ENCODE measurements at regions not wholly inside any gene's neighbourhood (a gene's known extent, or its start where the extent isn't known, plus 50 kb on each side); places are given as distances from the start of the nearest gene placed in this dataset.

DNA sequence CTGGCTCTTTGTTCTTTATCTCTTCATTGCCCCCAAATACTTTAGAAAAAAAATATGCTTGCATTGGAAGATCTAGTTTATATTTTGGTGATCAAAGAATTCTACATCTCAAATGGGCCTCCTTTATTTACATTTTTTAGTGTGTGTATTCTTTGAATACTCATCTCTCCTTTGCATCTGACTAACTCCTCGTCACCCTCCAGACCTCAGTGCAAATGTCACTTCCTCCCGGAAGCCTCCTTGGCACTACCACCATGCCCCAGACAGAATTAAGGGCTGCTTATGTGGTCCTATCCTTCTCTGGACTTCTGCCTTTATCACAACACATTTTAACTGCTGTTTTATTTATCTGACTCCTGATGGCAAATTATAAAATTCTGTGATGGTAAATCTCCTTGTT lies 52.0 kb upstream of the PPP1R3C start:
- TF ChIP-seq, protein P1, sequence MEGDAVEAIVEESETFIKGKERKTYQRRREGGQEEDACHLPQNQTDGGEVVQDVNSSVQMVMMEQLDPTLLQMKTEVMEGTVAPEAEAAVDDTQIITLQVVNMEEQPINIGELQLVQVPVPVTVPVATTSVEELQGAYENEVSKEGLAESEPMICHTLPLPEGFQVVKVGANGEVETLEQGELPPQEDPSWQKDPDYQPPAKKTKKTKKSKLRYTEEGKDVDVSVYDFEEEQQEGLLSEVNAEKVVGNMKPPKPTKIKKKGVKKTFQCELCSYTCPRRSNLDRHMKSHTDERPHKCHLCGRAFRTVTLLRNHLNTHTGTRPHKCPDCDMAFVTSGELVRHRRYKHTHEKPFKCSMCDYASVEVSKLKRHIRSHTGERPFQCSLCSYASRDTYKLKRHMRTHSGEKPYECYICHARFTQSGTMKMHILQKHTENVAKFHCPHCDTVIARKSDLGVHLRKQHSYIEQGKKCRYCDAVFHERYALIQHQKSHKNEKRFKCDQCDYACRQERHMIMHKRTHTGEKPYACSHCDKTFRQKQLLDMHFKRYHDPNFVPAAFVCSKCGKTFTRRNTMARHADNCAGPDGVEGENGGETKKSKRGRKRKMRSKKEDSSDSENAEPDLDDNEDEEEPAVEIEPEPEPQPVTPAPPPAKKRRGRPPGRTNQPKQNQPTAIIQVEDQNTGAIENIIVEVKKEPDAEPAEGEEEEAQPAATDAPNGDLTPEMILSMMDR (IDR thresholded peaks at IDR 0.05), result no peak
- TF ChIP-seq SP1 (CRISPR knock-in tag; conservative IDR thresholded peaks at IDR 0.05) (no peak), NR1H2 (CRISPR knock-in tag; IDR thresholded peaks at IDR 0.05) (no peak), JUN (CRISPR knock-in tag; IDR thresholded peaks at IDR 0.05) (no peak), MLX (CRISPR knock-in tag; IDR thresholded peaks at IDR 0.05) (no peak), NFE2L1 (CRISPR knock-in tag; IDR thresholded peaks at IDR 0.05) (no peak), FOXJ3 (CRISPR knock-in tag; IDR thresholded peaks at IDR 0.05; ENCODE audit: borderline replicate concordance) (no peak), ZNF423 (CRISPR knock-in tag; IDR thresholded peaks at IDR 0.05) (no peak), TCF7 (CRISPR knock-in tag; IDR thresholded peaks at IDR 0.05; ENCODE audit: low read depth) (no peak), E2F4 (CRISPR knock-in tag; IDR thresholded peaks at IDR 0.05; ENCODE audit: borderline replicate concordance, low read depth) (no peak), IRF1 (CRISPR knock-in tag; IDR thresholded peaks at IDR 0.05) (no peak)
- TF ChIP-seq, protein P2, sequence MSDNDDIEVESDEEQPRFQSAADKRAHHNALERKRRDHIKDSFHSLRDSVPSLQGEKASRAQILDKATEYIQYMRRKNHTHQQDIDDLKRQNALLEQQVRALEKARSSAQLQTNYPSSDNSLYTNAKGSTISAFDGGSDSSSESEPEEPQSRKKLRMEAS (CRISPR knock-in tag; IDR thresholded peaks at IDR 0.05), result no peak
